Fibroblast of lung (primary cell): ENCODE measurements at regions not wholly inside any gene's neighbourhood (a gene's known extent, or its start where the extent isn't known, plus 50 kb on each side); places are given as distances from the start of the nearest gene placed in this dataset.
A peak's percentile ranks its signal among the peaks of the same experiment; 100 is the strongest.

Source experiments
- DNase-seq, 2 donors: peaks; one replicate each; pipeline versions ENCODE4 v3.0.0 to v3.0.0-alpha.2; 2010; ENCODE audit warnings: low read depth in 2 of 2
- H2AFZ ChIP-seq: 2 replicates; pipeline ENCODE4 v1.5.1; 2012; ENCODE audit warnings: low read length, control low read depth, inconsistent platforms
- H3K27ac ChIP-seq: 2 replicates; pipeline ENCODE4 v1.5.1; 2011; ENCODE audit warnings: low read length, control low read depth; ENCODE audit not compliant: insufficient read depth
- H3K27me3 ChIP-seq: 2 replicates; pipeline ENCODE4 v1.5.1; 2011; ENCODE audit warnings: mild to moderate bottlenecking, low read length; ENCODE audit not compliant: control insufficient read depth, insufficient read depth
- H3K36me3 ChIP-seq: 2 replicates; pipeline ENCODE4 v1.5.1; 2011; ENCODE audit warnings: low read length; ENCODE audit not compliant: control insufficient read depth, insufficient read depth
- H3K4me1 ChIP-seq: 2 replicates; pipeline ENCODE4 v1.5.1; 2011; ENCODE audit warnings: low read length; ENCODE audit not compliant: control insufficient read depth, insufficient read depth; ENCODE audit errors: extremely low read depth
- H3K4me2 ChIP-seq: 2 replicates; pipeline ENCODE4 v1.5.1; 2011; ENCODE audit warnings: low read length, control low read depth; ENCODE audit not compliant: insufficient read depth; ENCODE audit errors: extremely low read depth
- H3K4me3 ChIP-seq, 4 experiments: fragments of 200-600 bp in 1 of 4; sonication (generic) in 1 of 4; replicated peaks in 1 of 4; 2 replicates each; pipeline ENCODE4 v1.5.1; 2011 to 2016; ENCODE audit warnings: low read length in 4 of 4, low read depth in 3 of 4, mild to moderate bottlenecking in 3 of 4, control low read depth in 2 of 4, inconsistent platforms in 1 of 4, mixed read lengths in 1 of 4; ENCODE audit not compliant: insufficient read depth in 1 of 4; ENCODE audit errors: control extremely low read depth in 1 of 4
- H3K79me2 ChIP-seq: 2 replicates; pipeline ENCODE4 v1.5.1; 2012; ENCODE audit warnings: mild to moderate bottlenecking, low read length, inconsistent platforms; ENCODE audit not compliant: control insufficient read depth, insufficient read depth
- H3K9ac ChIP-seq: 2 replicates; pipeline ENCODE4 v1.5.1; 2011; ENCODE audit warnings: mild to moderate bottlenecking, low read length, control low read depth; ENCODE audit not compliant: insufficient read depth
- H3K9me3 ChIP-seq: 2 replicates; pipeline ENCODE4 v1.5.1; 2012; ENCODE audit warnings: low read depth, low read length; ENCODE audit not compliant: control insufficient read depth, insufficient read depth
- H4K20me1 ChIP-seq: 2 replicates; pipeline ENCODE4 v1.5.1; 2011; ENCODE audit warnings: low read length; ENCODE audit not compliant: control insufficient read depth, insufficient read depth; ENCODE audit errors: extremely low read depth
- EZH2 ChIP-seq: IDR thresholded peaks from 2 replicates; pipeline ENCODE4 v1.5.1; 2012; ENCODE audit warnings: low read length, control low read depth, mild to moderate bottlenecking; ENCODE audit errors: missing control alignments
- TF ChIP-seq, protein P1 (sequence below), 2 donors: IDR thresholded peaks in 1 of 2; conservative IDR thresholded peaks in 1 of 2; 1 replicate in 1 of 2; 2 replicates in 1 of 2; pipeline ENCODE4 v1.5.1; 2011 to 2012; ENCODE audit warnings: low read length in 2 of 2, control low read depth in 1 of 2, inconsistent platforms in 1 of 2, low read depth in 1 of 2, mild to moderate bottlenecking in 1 of 2

DNA sequence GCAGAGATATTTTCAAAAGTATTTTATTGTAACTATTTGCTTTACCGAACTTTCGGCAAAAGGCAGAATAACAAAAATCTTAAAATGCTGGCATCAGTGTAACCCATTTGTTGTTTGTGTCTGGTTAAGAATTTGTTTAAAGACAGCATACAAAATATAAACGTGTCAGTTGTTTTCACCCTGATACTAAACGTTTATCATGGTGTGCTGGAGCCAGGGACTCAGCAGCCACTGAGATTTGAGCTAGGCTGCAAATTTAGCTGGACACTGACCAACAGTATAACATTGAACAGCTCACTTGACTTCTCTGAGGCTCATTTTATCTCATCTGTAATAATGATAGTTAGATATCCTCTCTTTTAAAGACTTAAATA lies 183.7 kb downstream of the TMTC3 start:
- Histone ChIP-seq H3K79me2 (no peaks in the 10 kb centered on the region), H3K4me1 (peaks cover 11% of the 10 kb centered on the region), H3K36me3 (no peaks in the 10 kb centered on the region), H3K9me3 (no peaks in the 10 kb centered on the region), H3K9ac (no peak overlapping the region), H3K27me3 (no peaks in the 10 kb centered on the region), H2AFZ (no peak overlapping the region), H3K27ac (peak overlapping the region; percentile 93), H3K4me2 (peak overlapping the region; percentile 76), H3K4me3 (no peak overlapping the region), H4K20me1 (no peaks in the 10 kb centered on the region)
- TF ChIP-seq, protein P1, sequence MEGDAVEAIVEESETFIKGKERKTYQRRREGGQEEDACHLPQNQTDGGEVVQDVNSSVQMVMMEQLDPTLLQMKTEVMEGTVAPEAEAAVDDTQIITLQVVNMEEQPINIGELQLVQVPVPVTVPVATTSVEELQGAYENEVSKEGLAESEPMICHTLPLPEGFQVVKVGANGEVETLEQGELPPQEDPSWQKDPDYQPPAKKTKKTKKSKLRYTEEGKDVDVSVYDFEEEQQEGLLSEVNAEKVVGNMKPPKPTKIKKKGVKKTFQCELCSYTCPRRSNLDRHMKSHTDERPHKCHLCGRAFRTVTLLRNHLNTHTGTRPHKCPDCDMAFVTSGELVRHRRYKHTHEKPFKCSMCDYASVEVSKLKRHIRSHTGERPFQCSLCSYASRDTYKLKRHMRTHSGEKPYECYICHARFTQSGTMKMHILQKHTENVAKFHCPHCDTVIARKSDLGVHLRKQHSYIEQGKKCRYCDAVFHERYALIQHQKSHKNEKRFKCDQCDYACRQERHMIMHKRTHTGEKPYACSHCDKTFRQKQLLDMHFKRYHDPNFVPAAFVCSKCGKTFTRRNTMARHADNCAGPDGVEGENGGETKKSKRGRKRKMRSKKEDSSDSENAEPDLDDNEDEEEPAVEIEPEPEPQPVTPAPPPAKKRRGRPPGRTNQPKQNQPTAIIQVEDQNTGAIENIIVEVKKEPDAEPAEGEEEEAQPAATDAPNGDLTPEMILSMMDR (conservative IDR thresholded peaks at IDR 0.05 in 1 of 2, IDR thresholded peaks at IDR 0.05 in 1 of 2; ENCODE audit: low read depth in 1 of 2, low read length in 2 of 2): no peak
- no peak for TF ChIP-seq EZH2
- DNase-seq: peak; percentile 39 to 78

DNA sequence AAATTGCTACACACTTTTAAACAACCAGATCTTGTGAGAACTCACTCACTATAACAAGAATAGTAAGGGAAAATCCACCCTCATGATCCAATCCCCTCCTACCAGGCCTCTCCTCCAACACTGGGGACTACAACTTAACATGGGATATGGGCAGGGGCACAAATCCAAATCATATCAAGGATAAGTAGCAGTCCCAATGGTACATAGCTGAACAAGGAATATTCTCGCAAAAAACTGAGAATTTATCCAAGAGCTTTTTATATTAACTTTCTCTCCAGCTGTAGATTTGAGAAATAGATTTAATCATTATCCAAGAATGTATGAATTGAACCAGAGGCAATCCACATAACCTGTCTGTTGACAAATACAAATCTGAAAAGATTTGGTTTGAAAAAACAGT lies 185.2 kb downstream of the TMTC3 start:
- Histone ChIP-seq H3K4me1 (peaks cover 11% of the 10 kb centered on the region), H3K27me3 (no peaks in the 10 kb centered on the region)
- no peak for DNase-seq

DNA sequence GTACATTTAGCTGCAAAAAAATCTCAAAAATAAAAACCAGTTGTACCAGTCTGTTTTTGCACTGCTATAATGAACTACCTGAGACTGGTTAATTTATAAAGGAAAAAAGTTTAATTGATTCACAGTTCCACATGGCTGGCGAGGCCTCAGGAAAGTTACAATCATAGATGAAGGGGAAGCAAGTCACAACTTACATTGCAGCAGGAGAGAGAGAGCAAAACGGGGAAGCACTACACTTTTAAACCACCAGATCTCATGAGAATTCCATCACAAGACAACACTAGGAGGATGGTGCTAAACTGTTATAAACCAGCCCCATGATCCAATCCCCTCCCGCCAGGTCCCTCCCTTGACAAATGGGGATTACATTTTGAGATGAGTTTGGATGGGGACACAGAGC lies 186.0 kb downstream of the TMTC3 start:
- no peaks in the 10 kb centered on the region for H3K79me2 ChIP-seq
- no peak for TF ChIP-seq EZH2
- TF ChIP-seq, protein P1 (conservative IDR thresholded peaks at IDR 0.05 in 1 of 2, IDR thresholded peaks at IDR 0.05 in 1 of 2; ENCODE audit: low read depth in 1 of 2, low read length in 2 of 2): no peak
- no peak for DNase-seq
- H3K4me3 ChIP-seq: no peak overlapping the region
- no peak overlapping the region for H3K4me2 ChIP-seq
- no peaks in the 10 kb centered on the region for H3K36me3 ChIP-seq
- no peaks in the 10 kb centered on the region for H3K9me3 ChIP-seq
- no peak overlapping the region for H3K9ac ChIP-seq
- H3K27ac ChIP-seq: no peak overlapping the region
- no peaks in the 10 kb centered on the region for H4K20me1 ChIP-seq
- H3K27me3 ChIP-seq: no peaks in the 10 kb centered on the region
- no peak overlapping the region for H2AFZ ChIP-seq
- peaks cover 11% of the 10 kb centered on the region for H3K4me1 ChIP-seq

More for the DNA sequence above, 185.2 kb downstream of the TMTC3 start:
- Histone ChIP-seq H3K79me2 (no peaks in the 10 kb centered on the region), H3K27ac (no peak overlapping the region), H3K36me3 (no peaks in the 10 kb centered on the region), H3K9ac (no peak overlapping the region), H3K4me3 (no peak overlapping the region), H2AFZ (no peak overlapping the region), H3K9me3 (no peaks in the 10 kb centered on the region), H4K20me1 (no peaks in the 10 kb centered on the region), H3K4me2 (no peak overlapping the region)
- no peak for TF ChIP-seq EZH2
- TF ChIP-seq, protein P1 (conservative IDR thresholded peaks at IDR 0.05 in 1 of 2, IDR thresholded peaks at IDR 0.05 in 1 of 2; ENCODE audit: low read depth in 1 of 2, low read length in 2 of 2): no peak
